Body of pancreas (tissue), 4 donors: ENCODE measurements at regions not wholly inside any gene's neighbourhood (a gene's known extent, or its start where the extent isn't known, plus 50 kb on each side); places are given as distances from the start of the nearest gene placed in this dataset.

Source experiments
- CTCF ChIP-seq, 7 experiments: fragments of 450-650 bp in 4 of 7; fragments of 200-600 bp in 3 of 7; sonication (generic) in 3 of 7; IDR thresholded peaks; one replicate each; pipeline ENCODE4 v1.5.1; 2016 to 2019; ENCODE audit warnings: antibody characterized with exemption in 7 of 7
- POLR2A ChIP-seq, 3 donors: fragments of 450-650 bp; IDR thresholded peaks; one replicate each; pipeline ENCODE4 v1.6.1; 2016; ENCODE audit warnings: antibody characterized with exemption in 3 of 3, mild to moderate bottlenecking in 2 of 3

- TF ChIP-seq CTCF (IDR thresholded peaks at IDR 0.05) (no peak), POLR2A (IDR thresholded peaks at IDR 0.05) (no peak)
Measured at GRCh38 chr10:131002031-131002861, 309.3 kb downstream of the TCERG1L start.
